8988T (cell line): ENCODE measurements at regions not wholly inside any gene's neighbourhood (a gene's known extent, or its start where the extent isn't known, plus 50 kb on each side); places are given as distances from the start of the nearest gene placed in this dataset.

ENCODE experiments used
- DNase-seq: peaks from one replicate; pipeline ENCODE4 v3.0.0; 2011

DNA sequence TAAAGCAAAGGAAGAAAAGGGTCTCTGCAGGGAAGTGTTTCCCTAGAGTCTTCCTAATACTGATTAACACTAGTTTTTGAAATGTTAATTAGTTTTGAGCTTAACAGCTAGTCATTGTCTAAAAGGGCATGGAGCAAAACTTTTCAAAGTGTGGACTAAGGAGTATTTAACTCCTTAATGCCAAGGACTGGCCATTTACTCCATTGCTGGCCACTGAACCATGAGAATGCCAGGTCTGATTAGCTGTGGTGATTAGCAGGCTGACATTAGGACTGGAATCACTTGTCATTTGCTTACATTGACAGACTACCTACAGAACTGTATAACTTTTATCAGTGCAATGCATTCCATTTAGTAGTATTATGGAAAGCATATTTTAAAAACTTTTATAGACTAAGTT, 987.0 kb downstream of the NR2F1-AS1 start:
- DNase-seq = no peak

DNA sequence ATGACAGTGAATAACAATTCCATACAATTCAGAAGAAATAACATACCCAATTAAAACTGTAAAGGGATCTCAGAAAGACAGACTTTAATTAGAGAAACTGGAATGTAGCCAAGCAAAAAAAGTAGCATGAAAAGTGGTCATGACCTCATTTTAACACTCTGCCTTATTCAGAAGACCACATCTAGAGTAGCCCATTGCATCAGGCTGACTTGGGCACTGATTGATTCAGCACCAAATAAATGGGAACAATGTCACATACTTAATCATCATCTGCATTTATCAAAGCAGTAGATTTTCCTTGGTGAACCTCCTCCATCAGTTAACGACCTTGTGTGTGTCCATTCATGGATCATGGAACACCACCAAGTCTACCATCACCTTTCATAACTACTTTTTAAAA, 992.1 kb downstream of the NR2F1-AS1 start:
- no peak for DNase-seq

DNA sequence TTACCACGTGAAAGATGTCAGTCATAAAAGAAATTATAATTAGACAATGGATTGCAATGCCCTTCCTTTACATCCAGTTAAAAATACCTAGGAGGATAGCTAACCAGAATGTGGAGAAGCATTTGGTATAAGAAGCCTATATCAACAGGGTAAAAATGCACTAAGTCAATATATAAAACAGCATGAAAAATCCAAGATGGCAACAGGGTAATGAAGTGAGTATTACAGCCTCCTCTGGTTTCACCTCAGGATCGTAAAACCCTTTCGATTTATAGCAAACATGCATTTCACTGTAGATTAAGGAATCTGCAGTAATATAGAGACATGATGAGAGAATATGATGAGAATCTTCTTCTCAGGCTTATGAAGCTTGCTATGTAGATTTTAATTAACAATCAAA, 999.3 kb downstream of the NR2F1-AS1 start:
- DNase-seq = no peak

GRCh38 chr5:92581249-92581648, 999.8 kb downstream of the NR2F1-AS1 start:
- DNase-seq = no peak

DNA sequence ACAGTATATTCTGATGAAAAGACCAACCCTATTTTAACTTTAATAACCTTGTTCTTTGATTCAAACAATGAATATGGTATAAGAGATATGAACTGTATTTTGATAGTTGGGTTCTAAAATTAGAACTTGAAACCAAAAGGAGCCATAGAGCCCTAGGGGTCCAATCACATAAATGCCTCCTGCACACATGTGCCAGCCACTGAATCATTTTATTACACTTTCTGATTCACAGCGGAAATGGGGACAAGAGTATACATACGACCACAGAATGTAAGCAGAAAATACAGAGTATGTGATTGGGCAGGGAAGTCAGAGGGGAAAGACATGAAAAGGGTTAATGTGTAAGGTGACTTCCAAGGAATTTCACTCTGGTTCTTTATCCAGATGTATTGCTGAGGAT, 1000.2 kb downstream of the NR2F1-AS1 start:
- DNase-seq = no peak

DNA sequence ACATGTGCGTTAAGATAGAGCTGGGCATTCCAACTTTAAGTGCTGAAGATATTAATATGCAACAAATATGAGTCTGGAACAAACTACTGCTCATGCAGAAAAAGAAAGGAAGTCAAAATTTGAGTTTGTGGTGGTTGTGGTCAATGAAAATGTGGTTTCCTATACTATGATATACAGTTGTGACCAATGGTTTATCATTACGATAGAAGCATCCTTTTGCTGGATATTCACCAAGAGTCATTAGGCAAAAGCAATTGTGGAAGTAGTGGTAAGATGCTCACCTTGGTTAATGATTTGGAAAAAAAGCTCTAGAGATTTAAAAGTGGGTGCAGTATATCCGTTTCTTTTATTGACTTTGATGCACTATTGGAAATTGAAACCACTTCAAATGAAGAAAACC, 1007.0 kb downstream of the NR2F1-AS1 start:
- DNase-seq = no peak

DNA sequence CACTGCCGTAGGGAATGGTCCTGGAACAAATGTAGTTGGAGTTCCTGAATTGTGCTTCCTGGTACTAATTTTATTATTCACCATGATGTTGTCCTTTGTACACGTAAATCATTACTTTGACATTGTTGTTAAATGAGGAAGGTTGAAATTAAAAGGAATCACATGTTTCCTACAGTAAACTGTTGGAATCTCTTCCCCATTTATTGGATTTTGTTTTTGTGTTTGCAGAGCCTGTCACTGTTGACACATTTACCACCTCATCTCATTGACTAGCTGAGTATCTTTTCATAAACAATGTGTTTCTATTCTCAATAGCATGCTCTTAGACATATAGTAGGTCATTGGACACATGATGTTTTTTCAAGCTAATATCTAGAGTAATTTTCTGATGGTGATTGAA, 1012.5 kb downstream of the NR2F1-AS1 start:
- no peak for DNase-seq

DNA sequence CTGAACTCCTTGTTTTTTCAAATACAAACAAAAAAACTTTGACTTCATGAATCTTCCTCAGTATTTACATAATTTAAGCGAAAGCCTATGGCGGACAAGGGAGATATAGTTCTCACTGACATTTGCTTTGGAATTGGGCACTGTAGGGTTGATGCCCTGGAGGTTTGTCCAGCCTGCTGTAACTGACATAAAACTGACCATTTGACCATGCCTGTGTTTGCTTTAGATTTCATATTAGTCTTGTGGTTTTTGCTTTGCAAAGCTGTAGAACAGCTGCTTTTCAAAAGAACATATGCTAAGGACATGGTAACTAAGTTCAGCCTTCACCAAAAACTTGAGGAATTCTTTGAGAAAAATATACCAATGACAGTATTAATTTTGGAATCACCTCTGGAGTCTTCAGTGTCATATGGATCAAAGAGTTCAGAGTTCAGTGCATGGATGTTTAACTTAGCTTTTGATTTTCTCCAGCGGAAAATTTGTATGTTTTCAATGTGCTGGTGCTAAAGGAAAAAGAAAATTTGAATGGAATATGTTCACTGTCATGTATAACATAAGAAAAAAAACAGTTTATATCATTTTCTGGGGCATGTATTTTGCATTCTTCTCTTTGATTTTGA, 1013.1 kb downstream of the NR2F1-AS1 start:
- no peak for DNase-seq

DNA sequence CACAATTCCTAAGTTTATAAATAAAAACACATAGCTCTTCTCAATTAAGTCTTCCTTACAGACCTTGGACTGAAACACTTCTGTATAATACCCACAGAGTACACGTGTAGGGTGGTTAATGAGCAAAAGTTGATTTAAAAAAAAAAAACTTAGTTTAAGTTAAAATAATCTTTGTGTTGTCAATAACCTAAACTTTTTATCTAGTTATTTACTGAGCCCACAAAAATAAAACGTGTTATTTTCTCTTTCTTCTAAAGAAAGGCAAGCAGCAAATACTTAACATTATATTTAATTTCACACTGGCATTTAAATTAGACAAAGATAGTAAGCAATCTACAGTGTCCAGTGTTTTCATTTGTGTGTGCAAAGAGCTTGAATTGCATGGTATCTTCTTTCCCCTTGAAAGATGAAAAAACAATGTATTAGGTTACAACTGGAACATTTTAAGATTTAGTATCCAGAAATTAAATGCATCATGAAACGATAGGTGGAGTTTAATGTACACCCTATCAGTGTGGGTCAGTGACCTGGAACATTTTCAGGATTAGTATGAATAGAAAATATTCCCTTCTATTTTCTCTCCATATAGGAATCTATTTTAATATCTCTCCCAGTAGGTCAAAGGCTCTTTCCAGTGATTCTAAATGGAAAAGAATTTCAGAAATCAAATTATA, 1014.8 kb downstream of the NR2F1-AS1 start:
- DNase-seq = no peak

GRCh38 chr5:92565673-92566072, 1015.3 kb downstream of the NR2F1-AS1 start:
- no peak for DNase-seq

- DNase-seq = no peak
Observed at GRCh38 chr5:92562065-92562464, 1019.0 kb downstream of the NR2F1-AS1 start.

DNA sequence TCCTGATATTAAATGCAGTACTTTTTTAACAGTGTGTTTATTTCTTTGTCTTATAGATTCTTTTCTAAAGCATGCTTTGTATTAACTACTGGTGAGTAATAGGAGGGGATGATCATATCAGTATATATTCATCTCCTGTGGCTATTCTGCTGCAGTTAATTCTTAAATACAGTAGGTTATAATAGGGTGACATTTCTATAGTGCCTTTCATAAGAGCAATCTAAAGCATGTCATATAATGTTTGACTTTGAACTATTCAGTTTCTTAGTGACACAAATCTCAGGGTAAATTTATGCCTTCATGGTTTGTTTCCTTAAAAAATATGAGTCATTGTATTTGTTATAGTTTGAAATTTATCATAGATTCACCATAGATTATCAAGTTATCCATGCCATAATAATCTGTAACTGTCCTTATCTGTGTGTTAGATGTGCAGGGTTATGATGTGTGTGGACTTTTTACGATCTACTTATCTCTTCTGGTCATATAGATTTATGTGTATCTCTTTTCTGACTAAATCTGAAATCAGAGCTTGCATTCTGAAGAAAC, 1019.5 kb downstream of the NR2F1-AS1 start:
- no peak for DNase-seq

DNA sequence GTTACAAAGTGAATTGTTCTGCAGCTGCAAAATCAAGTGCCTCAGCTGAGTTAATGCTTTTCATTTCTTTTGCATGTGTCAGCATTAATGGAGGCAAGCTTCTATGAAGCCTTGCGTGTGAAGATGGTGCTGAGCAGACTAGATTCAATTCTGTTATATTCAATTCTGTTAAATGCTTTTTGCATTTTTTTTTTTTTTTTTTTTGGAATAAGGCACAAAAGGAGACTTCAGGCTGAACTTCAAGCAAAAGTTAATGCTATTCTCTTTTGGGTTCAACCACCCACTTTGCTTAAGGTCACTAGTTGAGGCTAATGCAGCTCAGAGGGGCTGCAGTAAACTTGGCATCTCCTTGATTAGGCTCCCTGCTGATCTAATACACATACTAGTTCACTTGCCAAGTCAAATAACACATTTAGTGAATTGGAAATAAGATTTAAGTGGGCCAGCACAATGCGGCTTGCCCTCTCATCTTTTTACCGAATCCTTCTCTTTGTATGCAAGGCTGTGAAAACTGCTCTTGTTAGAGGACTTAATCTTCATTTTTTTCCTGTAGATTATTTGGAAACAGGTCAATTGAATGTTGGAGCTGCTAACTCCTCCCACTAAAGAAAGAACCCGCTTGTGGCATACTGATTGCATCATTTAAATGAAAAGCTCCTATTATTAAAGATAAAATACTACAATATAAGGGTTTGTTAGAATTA, 1020.2 kb downstream of the NR2F1-AS1 start:
- DNase-seq = no peak

GRCh38 chr5:92559781-92560180, 1021.2 kb downstream of the NR2F1-AS1 start:
- no peak for DNase-seq

GRCh38 chr5:92559331-92559730, 1021.7 kb downstream of the NR2F1-AS1 start:
- no peak for DNase-seq

DNA sequence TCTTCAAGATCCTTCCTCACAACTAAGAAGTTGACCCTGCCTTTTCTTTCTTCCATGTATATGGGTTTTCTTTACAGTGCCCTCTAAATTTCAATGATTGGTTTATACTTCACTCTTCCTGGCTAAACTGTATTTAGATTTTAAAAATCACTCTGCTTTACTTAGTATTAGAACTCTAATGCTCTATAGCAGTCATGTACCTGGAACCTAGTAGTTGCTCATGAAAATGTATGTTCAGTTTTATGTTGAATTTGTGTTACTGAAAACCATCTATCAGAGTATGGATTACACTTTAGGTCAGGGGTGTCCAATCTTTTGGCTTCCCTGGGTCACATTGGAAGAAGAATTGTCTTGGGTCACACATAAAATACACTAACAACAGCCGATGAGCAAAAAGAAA, 1024.3 kb downstream of the NR2F1-AS1 start:
- DNase-seq = no peak

DNA sequence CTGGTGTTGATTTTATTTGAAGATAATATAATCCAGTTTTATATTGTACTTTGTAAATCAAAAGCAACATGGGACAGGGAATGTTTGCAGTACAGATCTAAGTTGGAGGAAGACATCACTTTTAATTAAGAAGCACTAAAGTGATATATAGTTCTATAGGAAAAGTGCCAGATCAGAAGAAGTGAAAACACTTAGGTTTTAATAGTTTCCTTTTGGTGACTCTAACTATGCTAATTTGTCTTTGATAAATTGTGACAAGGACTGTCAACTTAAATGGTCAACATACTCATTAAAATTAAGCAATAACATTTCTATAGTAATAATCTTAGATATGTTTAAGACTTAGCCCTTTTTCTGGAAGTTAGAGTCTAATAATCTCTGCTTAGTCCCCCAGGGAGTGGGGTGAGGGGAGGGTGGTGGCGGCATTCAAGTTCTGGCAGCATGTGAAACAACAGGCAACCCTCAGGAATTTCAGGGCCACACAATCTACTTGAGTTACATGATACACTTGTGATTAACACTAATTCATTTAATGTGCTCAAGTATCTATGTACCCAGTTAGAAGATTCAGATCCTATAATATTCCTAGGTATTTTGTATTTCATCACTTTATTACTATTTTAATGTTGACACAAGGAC, 1026.5 kb downstream of the NR2F1-AS1 start:
- no peak for DNase-seq

DNA sequence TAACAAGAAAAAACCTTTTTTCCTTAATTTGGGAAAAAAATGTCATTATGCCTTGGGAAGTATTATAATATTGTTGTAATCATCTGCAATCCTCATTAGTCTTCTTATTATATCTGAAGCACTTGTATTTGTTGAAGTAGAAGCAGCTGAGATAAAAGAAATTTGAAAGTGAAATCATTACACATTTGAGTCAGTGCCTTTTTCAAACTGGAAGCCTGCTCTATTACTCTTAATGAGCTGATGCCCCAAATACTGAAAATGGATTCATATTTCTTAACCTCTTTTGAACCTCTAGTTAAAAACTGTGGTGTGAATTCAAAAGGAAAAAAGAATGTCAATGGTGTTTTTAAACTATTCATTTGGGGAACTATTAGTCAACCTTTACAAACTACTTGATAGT, 1027.7 kb downstream of the NR2F1-AS1 start:
- DNase-seq = no peak

DNA sequence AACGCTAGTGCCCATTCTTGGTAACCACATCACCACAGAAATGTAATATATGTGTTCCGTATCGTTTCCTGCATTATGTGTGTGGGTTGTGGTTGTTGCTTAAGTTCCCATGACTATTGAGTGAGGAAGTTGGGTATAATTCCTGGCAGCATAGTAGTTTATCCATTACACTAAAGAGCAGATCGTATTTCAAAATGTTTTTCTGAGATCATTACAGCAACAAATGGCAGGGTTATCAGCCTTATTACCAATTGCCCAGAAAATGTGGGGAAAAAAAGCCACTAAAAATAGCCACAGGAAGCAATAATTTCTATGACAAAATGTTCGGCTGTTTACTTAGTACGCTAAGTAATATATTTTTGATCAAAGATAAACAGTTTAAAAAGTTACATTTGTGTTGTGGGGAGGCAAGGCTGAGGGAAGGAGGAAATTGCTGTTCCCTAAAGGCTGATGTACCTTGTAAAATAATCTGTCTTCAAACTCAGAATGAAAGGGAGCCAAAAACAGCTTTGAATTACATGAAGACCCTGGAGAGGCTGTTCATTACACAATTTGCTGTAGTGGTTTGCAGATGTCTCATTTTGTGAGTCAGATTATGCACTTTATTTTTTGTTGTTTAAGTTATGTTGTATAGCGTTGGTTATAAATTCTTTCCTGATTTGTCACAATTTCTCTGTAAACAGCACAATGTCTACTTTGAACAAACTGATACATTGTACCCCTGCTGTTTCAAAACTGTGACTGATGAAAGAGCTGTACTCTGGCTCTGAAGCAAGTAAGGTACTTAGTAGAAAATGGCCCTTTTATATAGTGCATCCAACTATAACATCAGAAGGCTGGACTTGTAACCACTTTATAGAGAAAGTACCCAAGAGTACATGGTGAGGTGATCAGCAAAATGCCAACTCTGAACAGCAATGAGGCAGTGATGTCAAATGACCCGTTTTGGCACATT, 1028.5 kb downstream of the NR2F1-AS1 start:
- no peak for DNase-seq

DNA sequence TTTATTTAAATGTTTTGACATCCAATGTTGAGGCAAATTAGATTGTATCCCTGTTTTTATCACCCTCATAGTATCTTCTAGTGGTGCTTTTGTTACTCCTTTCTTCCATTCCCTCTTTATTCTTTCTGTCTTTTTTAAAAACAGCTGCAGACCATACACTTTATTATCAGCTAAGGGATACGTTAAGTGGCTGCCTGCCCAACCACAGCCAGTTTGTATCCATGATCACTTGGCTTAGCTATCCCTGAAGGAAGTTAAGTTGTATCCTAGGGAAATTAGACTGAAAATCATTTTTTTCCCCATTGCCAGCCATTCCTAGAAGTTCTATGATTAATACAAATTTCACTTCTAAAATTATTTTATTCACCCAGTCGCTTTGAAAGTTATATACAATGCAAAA, 1032.7 kb downstream of the NR2F1-AS1 start:
- DNase-seq = no peak

DNA sequence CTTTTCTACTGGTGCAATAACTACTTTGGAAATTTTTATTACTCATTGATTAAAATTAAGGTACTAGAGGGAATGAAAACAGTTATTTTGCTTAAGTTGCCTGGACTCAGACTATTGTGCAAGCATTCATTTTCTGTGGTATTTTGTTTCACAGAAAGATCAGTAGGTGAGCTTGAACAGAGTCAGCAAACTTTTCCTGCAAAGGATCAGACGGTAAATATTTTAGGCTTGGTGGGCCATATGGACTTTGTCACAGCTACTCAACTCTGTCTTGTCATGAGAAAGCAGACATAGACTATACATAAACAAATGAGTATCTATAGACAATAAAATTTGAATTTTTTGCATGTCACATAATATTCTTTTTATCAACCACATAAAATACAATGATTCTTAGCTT, 1036.4 kb downstream of the NR2F1-AS1 start:
- no peak for DNase-seq

DNA sequence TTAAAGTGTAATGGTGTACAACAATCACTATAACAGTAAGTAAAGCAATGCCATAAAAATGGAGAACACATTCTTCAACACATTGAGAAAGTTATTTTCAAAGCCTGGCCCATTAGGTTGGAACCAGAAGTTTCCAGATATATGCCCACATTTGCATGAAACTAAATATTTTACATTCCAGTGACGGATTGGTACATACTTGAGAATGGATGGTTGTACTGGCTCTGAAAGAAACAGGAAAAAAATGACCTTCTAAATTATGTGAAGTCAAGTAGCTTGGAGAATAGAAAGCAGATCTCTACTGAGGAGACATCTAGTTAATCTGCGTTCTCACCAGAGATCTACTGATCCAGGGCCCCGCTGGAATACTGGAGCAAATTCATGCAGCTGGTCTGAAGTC, 1037.0 kb downstream of the NR2F1-AS1 start:
- no peak for DNase-seq
